KMS-11 (cell line): ENCODE measurements at regions not wholly inside any gene's neighbourhood (a gene's known extent, or its start where the extent isn't known, plus 50 kb on each side); places are given as distances from the start of the nearest gene placed in this dataset.

Experiments used
- H2AFZ ChIP-seq: fragments of 200-600 bp; sonication (generic); 2 replicates; pipeline ENCODE4 v1.6.1; 2016; ENCODE audit warnings: antibody characterized with exemption, mixed run types, low read depth
- H3K27ac ChIP-seq: fragments of 200-600 bp; sonication (generic); 2 replicates; pipeline ENCODE4 v1.6.1; 2016; ENCODE audit warnings: mild to moderate bottlenecking, mixed run types
- H3K27me3 ChIP-seq: fragments of 200-600 bp; sonication (generic); 2 replicates; pipeline ENCODE4 v1.6.1; 2017; ENCODE audit warnings: mild to moderate bottlenecking, low read depth, mixed run types, moderate library complexity; ENCODE audit not compliant: insufficient read depth
- H3K36me3 ChIP-seq: fragments of 200-600 bp; sonication (generic); 2 replicates; pipeline ENCODE4 v1.6.1; 2017; ENCODE audit warnings: mild to moderate bottlenecking, mixed run types; ENCODE audit not compliant: insufficient read depth
- H3K4me1 ChIP-seq: fragments of 200-600 bp; sonication (generic); 2 replicates; pipeline ENCODE4 v1.6.1; 2016; ENCODE audit warnings: mild to moderate bottlenecking, low read depth, mixed run types; ENCODE audit not compliant: poor library complexity, severe bottlenecking
- H3K4me2 ChIP-seq: fragments of 200-600 bp; sonication (generic); 2 replicates; pipeline ENCODE4 v1.7.0; 2016; ENCODE audit warnings: mild to moderate bottlenecking, mixed run types
- H3K4me3 ChIP-seq: fragments of 200-600 bp; sonication (generic); IDR thresholded peaks from 2 replicates; pipeline ENCODE4 v1.6.1; 2017; ENCODE audit warnings: low read depth, low read length, mixed read lengths; ENCODE audit not compliant: insufficient read depth
- H3K79me2 ChIP-seq: fragments of 200-600 bp; sonication (generic); 2 replicates; pipeline ENCODE4 v1.6.1; 2016; ENCODE audit warnings: low read depth, mixed run types; ENCODE audit not compliant: insufficient read depth
- H3K9ac ChIP-seq: fragments of 200-600 bp; sonication (generic); 2 replicates; pipeline ENCODE4 v1.6.1; 2016; ENCODE audit warnings: mild to moderate bottlenecking, mixed run types
- H4K20me1 ChIP-seq: fragments of 200-600 bp; sonication (generic); 2 replicates; pipeline ENCODE4 v1.6.1; 2016; ENCODE audit warnings: mild to moderate bottlenecking, mixed run types; ENCODE audit not compliant: insufficient read depth
- TF ChIP-seq, protein P1 (sequence below): fragments of 200-600 bp; sonication (generic); conservative IDR thresholded peaks from 2 replicates; pipeline ENCODE4 v1.6.1; 2017; ENCODE audit warnings: low read depth, mild to moderate bottlenecking, antibody characterized with exemption, low read length, moderate library complexity, mixed read lengths

DNA sequence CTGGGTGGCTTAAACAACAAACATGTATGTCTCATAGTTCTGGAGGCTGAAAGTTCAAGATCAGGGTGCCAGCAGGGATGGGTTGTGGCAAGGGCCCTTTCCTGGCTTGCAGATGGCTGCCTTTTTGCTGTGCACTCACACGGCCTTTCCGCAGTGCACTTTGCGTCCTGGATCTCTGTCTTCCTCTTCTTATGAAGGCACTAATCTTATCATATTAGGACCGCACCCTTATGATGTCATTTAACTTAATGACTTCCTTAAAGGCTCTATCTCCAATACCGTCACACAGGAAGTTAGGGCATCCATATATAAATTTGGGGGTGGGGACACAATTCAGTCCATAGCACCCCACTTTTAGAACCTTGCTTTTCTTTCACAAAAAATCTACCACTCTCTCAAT, 255.2 kb downstream of the SNX13 start:
- no peaks in the 10 kb centered on the region for H3K27me3 ChIP-seq
- no peak overlapping the region for H3K4me2 ChIP-seq
- H3K4me3 ChIP-seq = no peak overlapping the region
- no peaks in the 10 kb centered on the region for H3K79me2 ChIP-seq
- H3K36me3 ChIP-seq = no peaks in the 10 kb centered on the region
- H3K9ac ChIP-seq = no peak overlapping the region
- H3K27ac ChIP-seq = no peak overlapping the region
- H3K4me1 ChIP-seq = peaks cover 37% of the 10 kb centered on the region
- no peak overlapping the region for H2AFZ ChIP-seq
- H4K20me1 ChIP-seq = no peaks in the 10 kb centered on the region
- TF ChIP-seq, protein P1, sequence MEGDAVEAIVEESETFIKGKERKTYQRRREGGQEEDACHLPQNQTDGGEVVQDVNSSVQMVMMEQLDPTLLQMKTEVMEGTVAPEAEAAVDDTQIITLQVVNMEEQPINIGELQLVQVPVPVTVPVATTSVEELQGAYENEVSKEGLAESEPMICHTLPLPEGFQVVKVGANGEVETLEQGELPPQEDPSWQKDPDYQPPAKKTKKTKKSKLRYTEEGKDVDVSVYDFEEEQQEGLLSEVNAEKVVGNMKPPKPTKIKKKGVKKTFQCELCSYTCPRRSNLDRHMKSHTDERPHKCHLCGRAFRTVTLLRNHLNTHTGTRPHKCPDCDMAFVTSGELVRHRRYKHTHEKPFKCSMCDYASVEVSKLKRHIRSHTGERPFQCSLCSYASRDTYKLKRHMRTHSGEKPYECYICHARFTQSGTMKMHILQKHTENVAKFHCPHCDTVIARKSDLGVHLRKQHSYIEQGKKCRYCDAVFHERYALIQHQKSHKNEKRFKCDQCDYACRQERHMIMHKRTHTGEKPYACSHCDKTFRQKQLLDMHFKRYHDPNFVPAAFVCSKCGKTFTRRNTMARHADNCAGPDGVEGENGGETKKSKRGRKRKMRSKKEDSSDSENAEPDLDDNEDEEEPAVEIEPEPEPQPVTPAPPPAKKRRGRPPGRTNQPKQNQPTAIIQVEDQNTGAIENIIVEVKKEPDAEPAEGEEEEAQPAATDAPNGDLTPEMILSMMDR = no peak

- Histone ChIP-seq H3K4me3 (no peak overlapping the region), H3K79me2 (no peaks in the 10 kb centered on the region)
Measured at GRCh38 chr7:17687361-17687760, 252.9 kb downstream of the SNX13 start.

GRCh38 chr7:17689361-17689902, 250.9 kb downstream of the SNX13 start:
- TF ChIP-seq, protein P1 = no peak

More at GRCh38 chr7:17687361-17687760, 252.9 kb downstream of the SNX13 start:
- no peaks in the 10 kb centered on the region for H3K27me3 ChIP-seq
- TF ChIP-seq, protein P1 = no peak
- H2AFZ ChIP-seq = no peak overlapping the region
- H4K20me1 ChIP-seq = no peaks in the 10 kb centered on the region
- H3K36me3 ChIP-seq = no peaks in the 10 kb centered on the region
- no peak overlapping the region for H3K9ac ChIP-seq
- no peak overlapping the region for H3K4me2 ChIP-seq
- peaks cover 27% of the 10 kb centered on the region for H3K4me1 ChIP-seq
- no peak overlapping the region for H3K27ac ChIP-seq

DNA sequence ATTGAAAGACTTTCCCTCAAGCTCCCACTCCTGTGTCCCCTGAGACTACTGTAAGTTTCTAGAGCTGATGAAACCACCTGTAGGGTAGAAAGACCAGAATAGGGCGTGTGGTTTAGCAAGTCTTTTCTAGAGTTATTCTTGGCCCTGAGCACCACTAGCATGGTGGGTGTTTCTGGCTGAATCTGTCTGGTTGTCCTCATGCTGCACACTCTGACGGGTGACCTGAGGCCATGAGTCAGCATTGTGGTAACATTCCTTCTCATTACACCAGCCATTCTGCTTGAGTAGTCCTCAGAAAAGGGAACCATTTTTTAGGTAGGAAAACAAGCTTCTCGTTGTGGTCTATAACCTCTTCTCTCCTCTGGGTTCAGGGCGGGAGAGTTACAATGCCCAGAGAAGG, 250.3 kb downstream of the SNX13 start:
- Histone ChIP-seq H3K79me2 (no peaks in the 10 kb centered on the region), H3K9ac (no peak overlapping the region), H3K36me3 (no peaks in the 10 kb centered on the region), H3K4me3 (no peak overlapping the region), H3K4me2 (peak overlapping the region; percentile 56), H3K4me1 (peaks cover 28% of the 10 kb centered on the region), H3K27ac (peak overlapping the region; percentile 32), H2AFZ (peak overlapping the region; percentile 34), H3K27me3 (no peaks in the 10 kb centered on the region), H4K20me1 (no peaks in the 10 kb centered on the region)
- TF ChIP-seq, protein P1 = no peak

More at GRCh38 chr7:17689361-17689902, 250.9 kb downstream of the SNX13 start:
- Histone ChIP-seq H3K79me2 (no peaks in the 10 kb centered on the region), H3K4me2 (peak overlapping the region; percentile 56), H3K36me3 (no peaks in the 10 kb centered on the region), H2AFZ (no peak overlapping the region), H3K9ac (no peak overlapping the region), H3K27me3 (no peaks in the 10 kb centered on the region), H3K4me3 (no peak overlapping the region), H4K20me1 (no peaks in the 10 kb centered on the region), H3K27ac (peak overlapping the region; percentile 32; the same call in 1 of the 2 replicates), H3K4me1 (peaks cover 27% of the 10 kb centered on the region)
